ENCODE measurements at regions not wholly inside any gene's neighbourhood (a gene's known extent, or its start where the extent isn't known, plus 50 kb on each side); places are given as distances from the start of the nearest gene placed in this dataset.

- H3K4me3 ChIP-seq (ENCODE audit: control insufficient read depth in 2 of 3, extremely low read depth in 1 of 3, insufficient read depth in 2 of 3, low read depth in 1 of 3, low read length in 3 of 3): no peak overlapping the region
- H3K36me3 ChIP-seq (ENCODE audit: control insufficient read depth in 2 of 2, extremely low read depth in 1 of 2, insufficient read depth in 2 of 2, low read length in 2 of 2): peaks cover 0 to 3% of the 10 kb centered on the region in 2 experiments
- no peak overlapping the region for H2AFZ ChIP-seq (ENCODE audit: control insufficient read depth, low read length)
- H3K4me1 ChIP-seq (ENCODE audit: control insufficient read depth, extremely low read depth, insufficient read depth, low read length): peaks cover 45% of the 10 kb centered on the region
- no peak overlapping the region for H3K27ac ChIP-seq (ENCODE audit: control insufficient read depth, insufficient read depth, low read length)
- H4K20me1 ChIP-seq (ENCODE audit: control insufficient read depth, extremely low read depth, insufficient read depth, low read length): no peaks in the 10 kb centered on the region
- no peaks in the 10 kb centered on the region for H3K79me2 ChIP-seq (ENCODE audit: control insufficient read depth, insufficient read depth, low read length)
- H3K9me3 ChIP-seq (ENCODE audit: control insufficient read depth, low read depth, low read length): peaks cover 12% of the 10 kb centered on the region
- H3K4me2 ChIP-seq (ENCODE audit: control insufficient read depth, extremely low read depth, insufficient read depth, low read depth, low read length): no peak overlapping the region
- dilution Hi-C loops (cut with MboI; ENCODE audit: extremely low pct_ligation_motif_present, low sequenced_read_pairs): no loop called here
- FAIRE-seq: no peak
- H3K9ac ChIP-seq (ENCODE audit: control insufficient read depth, extremely low read depth, insufficient read depth, low read length): no peak overlapping the region
- no peaks in the 10 kb centered on the region for H3K27me3 ChIP-seq (ENCODE audit: control insufficient read depth, extremely low read depth, insufficient read depth, low read length)
- TF ChIP-seq CTCF (optimal IDR thresholded peaks at IDR 0.05 in 1 of 3, IDR thresholded peaks at IDR 0.05 in 1 of 3, conservative IDR thresholded peaks at IDR 0.05 in 1 of 3; ENCODE audit: extremely low read depth in 1 of 3, insufficient read depth in 2 of 3, low read length in 3 of 3) (no peak), EZH2 (IDR thresholded peaks at IDR 0.05; ENCODE audit: low read length) (no peak)
- no peak for DNase-seq (ENCODE audit: low read depth, low spot score)
- no peaks in the 10 kb centered on the region for H3K9me1 ChIP-seq (ENCODE audit: control insufficient read depth, extremely low read depth, insufficient read depth, low read length)
Observed at GRCh38 chr9:108045851-108046250, 556.3 kb upstream of the KLF4 start.

- Histone ChIP-seq H3K27ac (ENCODE audit: control insufficient read depth, insufficient read depth, low read length) (no peak overlapping the region), H2AFZ (ENCODE audit: control insufficient read depth, low read length) (no peak overlapping the region), H3K9me1 (ENCODE audit: control insufficient read depth, extremely low read depth, insufficient read depth, low read length) (no peaks in the 10 kb centered on the region), H3K4me1 (ENCODE audit: control insufficient read depth, extremely low read depth, insufficient read depth, low read length) (peaks cover 45% of the 10 kb centered on the region), H3K36me3 (ENCODE audit: control insufficient read depth in 2 of 2, extremely low read depth in 1 of 2, insufficient read depth in 2 of 2, low read length in 2 of 2) (peaks cover 0 to 3% of the 10 kb centered on the region in 2 experiments), H3K27me3 (ENCODE audit: control insufficient read depth, extremely low read depth, insufficient read depth, low read length) (no peaks in the 10 kb centered on the region), H3K9me3 (ENCODE audit: control insufficient read depth, low read depth, low read length) (peaks cover 12% of the 10 kb centered on the region), H4K20me1 (ENCODE audit: control insufficient read depth, extremely low read depth, insufficient read depth, low read length) (no peaks in the 10 kb centered on the region), H3K4me3 (ENCODE audit: control insufficient read depth in 2 of 3, extremely low read depth in 1 of 3, insufficient read depth in 2 of 3, low read depth in 1 of 3, low read length in 3 of 3) (no peak overlapping the region), H3K79me2 (ENCODE audit: control insufficient read depth, insufficient read depth, low read length) (no peaks in the 10 kb centered on the region), H3K9ac (ENCODE audit: control insufficient read depth, extremely low read depth, insufficient read depth, low read length) (no peak overlapping the region), H3K4me2 (ENCODE audit: control insufficient read depth, extremely low read depth, insufficient read depth, low read depth, low read length) (no peak overlapping the region)
- FAIRE-seq (no peak), DNase-seq (ENCODE audit: low read depth, low spot score) (no peak)
- dilution Hi-C loops (cut with MboI; ENCODE audit: extremely low pct_ligation_motif_present, low sequenced_read_pairs): no loop called here
- TF ChIP-seq CTCF (optimal IDR thresholded peaks at IDR 0.05 in 1 of 3, IDR thresholded peaks at IDR 0.05 in 1 of 3, conservative IDR thresholded peaks at IDR 0.05 in 1 of 3; ENCODE audit: extremely low read depth in 1 of 3, insufficient read depth in 2 of 3, low read length in 3 of 3) (no peak), EZH2 (IDR thresholded peaks at IDR 0.05; ENCODE audit: low read length) (no peak)
Observed at GRCh38 chr9:108043585-108043984, 554.0 kb upstream of the KLF4 start.

Data from keratinocyte (primary cell).